ENCODE measurements at regions not wholly inside any gene's neighbourhood (a gene's known extent, or its start where the extent isn't known, plus 50 kb on each side); places are given as distances from the start of the nearest gene placed in this dataset.
"Not testable (repeated sequence)": the region's sequence is repeated elsewhere in the genome, so short reads cannot be mapped to it uniquely, and the experiment has no call there.

- H3K9me3 ChIP-seq, result no peaks in the 10 kb centered on the region
- DNase-seq (ENCODE audit: low spot score), result no peak
- no peaks in the 10 kb centered on the region for H3K36me3 ChIP-seq
- no peak overlapping the region for H3K27ac ChIP-seq
- H3K27me3 ChIP-seq, result no peaks in the 10 kb centered on the region
- no peak overlapping the region for H3K4me3 ChIP-seq
- TF ChIP-seq, protein P1, sequence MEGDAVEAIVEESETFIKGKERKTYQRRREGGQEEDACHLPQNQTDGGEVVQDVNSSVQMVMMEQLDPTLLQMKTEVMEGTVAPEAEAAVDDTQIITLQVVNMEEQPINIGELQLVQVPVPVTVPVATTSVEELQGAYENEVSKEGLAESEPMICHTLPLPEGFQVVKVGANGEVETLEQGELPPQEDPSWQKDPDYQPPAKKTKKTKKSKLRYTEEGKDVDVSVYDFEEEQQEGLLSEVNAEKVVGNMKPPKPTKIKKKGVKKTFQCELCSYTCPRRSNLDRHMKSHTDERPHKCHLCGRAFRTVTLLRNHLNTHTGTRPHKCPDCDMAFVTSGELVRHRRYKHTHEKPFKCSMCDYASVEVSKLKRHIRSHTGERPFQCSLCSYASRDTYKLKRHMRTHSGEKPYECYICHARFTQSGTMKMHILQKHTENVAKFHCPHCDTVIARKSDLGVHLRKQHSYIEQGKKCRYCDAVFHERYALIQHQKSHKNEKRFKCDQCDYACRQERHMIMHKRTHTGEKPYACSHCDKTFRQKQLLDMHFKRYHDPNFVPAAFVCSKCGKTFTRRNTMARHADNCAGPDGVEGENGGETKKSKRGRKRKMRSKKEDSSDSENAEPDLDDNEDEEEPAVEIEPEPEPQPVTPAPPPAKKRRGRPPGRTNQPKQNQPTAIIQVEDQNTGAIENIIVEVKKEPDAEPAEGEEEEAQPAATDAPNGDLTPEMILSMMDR (IDR thresholded peaks at IDR 0.05), result no peak
- no peaks in the 10 kb centered on the region for H3K4me1 ChIP-seq
Observed at GRCh38 chrX:65900850-65901844, 138.7 kb downstream of the VSIG4 start.

DNA sequence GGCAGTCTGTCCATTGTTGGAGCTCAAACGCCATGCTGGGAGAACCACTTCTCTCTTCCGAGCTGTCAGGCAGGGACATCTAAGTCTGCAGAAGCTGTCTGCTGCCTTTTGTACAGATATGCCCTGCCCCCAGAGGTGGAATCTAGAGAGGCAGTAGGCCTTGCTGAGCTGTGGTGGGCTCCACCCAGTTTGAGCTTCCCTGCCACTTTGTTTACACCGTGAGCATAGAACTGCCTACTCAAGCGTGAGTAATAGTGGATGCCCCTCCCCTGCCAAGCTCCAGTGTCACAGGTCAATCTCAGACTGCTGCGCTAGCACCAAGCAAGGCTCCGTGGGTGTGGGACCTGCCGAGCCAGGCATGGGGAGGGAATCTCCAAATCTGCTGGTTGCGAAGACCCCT, 145.7 kb downstream of the VSIG4 start:
- Histone ChIP-seq H3K27me3 (no peaks in the 10 kb centered on the region), H3K36me3 (no peaks in the 10 kb centered on the region), H3K4me3 (no peak overlapping the region), H3K27ac (no peak overlapping the region), H3K4me1 (no peaks in the 10 kb centered on the region), H3K9me3 (no peaks in the 10 kb centered on the region)
- no peak for DNase-seq (ENCODE audit: low spot score)
- TF ChIP-seq, protein P1 (IDR thresholded peaks at IDR 0.05), result no peak

GRCh38 chrX:65891817-65892216, 148.1 kb downstream of the VSIG4 start:
- not testable (repeated sequence) for H3K27ac ChIP-seq; H3K9me3 ChIP-seq; H3K4me3 ChIP-seq; H3K36me3 ChIP-seq; H3K4me1 ChIP-seq; H3K27me3 ChIP-seq; DNase-seq (ENCODE audit: low spot score)

DNA sequence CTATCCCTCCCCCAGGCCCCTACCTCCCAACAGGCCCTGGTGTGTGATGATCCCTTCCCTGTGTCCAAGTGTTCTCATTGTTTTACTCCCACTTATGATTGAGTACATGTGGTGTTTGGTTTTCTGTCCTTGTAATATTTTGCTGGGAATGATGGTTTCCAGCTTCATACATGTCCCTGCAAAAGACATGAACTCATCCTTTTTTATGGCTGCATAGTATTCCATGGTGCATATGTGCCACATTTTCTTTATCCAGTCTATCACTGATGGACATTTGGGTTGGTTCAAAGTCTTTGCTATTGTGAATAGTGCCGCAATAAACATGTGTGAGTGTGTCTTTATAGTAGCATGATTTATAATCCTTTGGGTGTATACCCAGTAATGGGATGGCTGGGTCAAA, 151.7 kb downstream of the VSIG4 start:
- not testable (repeated sequence) for H3K4me1 ChIP-seq; DNase-seq (ENCODE audit: low spot score); H3K27me3 ChIP-seq; H3K9me3 ChIP-seq; H3K36me3 ChIP-seq; H3K4me3 ChIP-seq; H3K27ac ChIP-seq

DNA sequence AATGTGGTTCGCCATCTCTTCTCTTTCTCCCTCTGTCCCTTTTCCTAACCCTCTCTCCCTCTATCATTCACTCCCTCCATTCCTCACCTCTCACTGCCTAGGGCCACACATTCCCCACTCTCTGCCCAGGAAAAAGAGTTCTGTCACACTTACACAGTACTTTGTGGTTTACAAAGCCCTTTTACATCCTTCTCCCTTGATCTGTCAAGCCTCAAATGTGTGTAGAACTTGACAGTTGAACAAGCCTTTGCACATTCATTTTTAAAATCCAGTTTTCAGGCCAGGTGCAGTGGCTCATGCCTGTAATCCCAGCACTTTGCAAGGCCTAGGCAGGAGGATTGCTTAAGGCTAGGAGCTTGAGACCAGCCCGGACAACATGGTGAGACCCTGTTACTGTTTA, 156.3 kb downstream of the VSIG4 start:
- Histone ChIP-seq H3K4me1 (no peaks in the 10 kb centered on the region), H3K36me3 (no peaks in the 10 kb centered on the region), H3K27me3 (no peaks in the 10 kb centered on the region), H3K27ac (no peak overlapping the region), H3K4me3 (no peak overlapping the region), H3K9me3 (no peaks in the 10 kb centered on the region)
- TF ChIP-seq, protein P1 (IDR thresholded peaks at IDR 0.05), result no peak
- no peak for DNase-seq (ENCODE audit: low spot score)

GRCh38 chrX:65879977-65880799, 159.7 kb downstream of the VSIG4 start:
- TF ChIP-seq, protein P1 (IDR thresholded peaks at IDR 0.05), result no peak
- Histone ChIP-seq H3K27ac (no peak overlapping the region), H3K9me3 (no peaks in the 10 kb centered on the region), H3K27me3 (no peaks in the 10 kb centered on the region), H3K36me3 (no peaks in the 10 kb centered on the region), H3K4me3 (no peak overlapping the region), H3K4me1 (no peaks in the 10 kb centered on the region)
- no peak for DNase-seq (ENCODE audit: low spot score)
